Spinal cord (tissue), 9 donors: ENCODE measurements at regions not wholly inside any gene's neighbourhood (a gene's known extent, or its start where the extent isn't known, plus 50 kb on each side); places are given as distances from the start of the nearest gene placed in this dataset.

ENCODE experiments used
- DNase-seq, 6 donors: peaks; one replicate each; pipeline versions ENCODE4 v3.0.0 to v3.0.0-alpha.2; 2013 to 2015; ENCODE audit warnings: low spot score in 6 of 6, low read depth in 4 of 6
- H3K27ac ChIP-seq: one replicate; pipeline ENCODE4 v1.5.1; 2013; ENCODE audit warnings: low read depth, low read length, control low read depth
- H3K27me3 ChIP-seq: one replicate; pipeline ENCODE4 v1.6.1; 2013; ENCODE audit warnings: low read length; ENCODE audit not compliant: control insufficient read depth, insufficient read depth
- H3K36me3 ChIP-seq: one replicate; pipeline ENCODE4 v1.6.1; 2013; ENCODE audit warnings: low read length; ENCODE audit not compliant: control insufficient read depth, insufficient read depth
- H3K4me1 ChIP-seq: one replicate; pipeline ENCODE4 v1.6.1; 2013; ENCODE audit warnings: low read length; ENCODE audit not compliant: control insufficient read depth, insufficient read depth
- H3K4me3 ChIP-seq: one replicate; pipeline ENCODE4 v1.5.1; 2013; ENCODE audit warnings: low read depth, low read length, control low read depth
- H3K9me3 ChIP-seq: one replicate; pipeline ENCODE4 v1.6.1; 2013; ENCODE audit warnings: low read length; ENCODE audit not compliant: control insufficient read depth, insufficient read depth
- WGBS: methylation state at CpG from one replicate; pipeline ENCODE4 v1.1.5; 2013; ENCODE audit warnings: missing lambda C conversion rate; ENCODE audit not compliant: insufficient coverage; 5-methylcytosine and 5-hydroxymethylcytosine counted together
- donor health status: healthy.

GRCh38 chr2:106701203-106702022 lies 184.6 kb downstream of the ST6GAL2 start:
- Histone ChIP-seq H3K4me3 (no peak overlapping the region), H3K9me3 (no peaks in the 10 kb centered on the region), H3K27ac (no peak overlapping the region), H3K27me3 (no peaks in the 10 kb centered on the region), H3K4me1 (no peaks in the 10 kb centered on the region), H3K36me3 (no peaks in the 10 kb centered on the region)
- peak in 1 of 6 donors; percentile 34 for DNase-seq
- WGBS: no CpG with 5 or more reads among the region's 3 CpGs

- Histone ChIP-seq H3K27me3 (no peaks in the 10 kb centered on the region), H3K4me3 (no peak overlapping the region), H3K9me3 (no peaks in the 10 kb centered on the region), H3K27ac (no peak overlapping the region), H3K4me1 (no peaks in the 10 kb centered on the region), H3K36me3 (no peaks in the 10 kb centered on the region)
- DNase-seq: no peak
- WGBS: 60% methylated on average over 6 of the region's 6 CpGs
These were observed 182.8 kb downstream of the ST6GAL2 start for GRCh38 chr2:106703161-106703560.

DNA sequence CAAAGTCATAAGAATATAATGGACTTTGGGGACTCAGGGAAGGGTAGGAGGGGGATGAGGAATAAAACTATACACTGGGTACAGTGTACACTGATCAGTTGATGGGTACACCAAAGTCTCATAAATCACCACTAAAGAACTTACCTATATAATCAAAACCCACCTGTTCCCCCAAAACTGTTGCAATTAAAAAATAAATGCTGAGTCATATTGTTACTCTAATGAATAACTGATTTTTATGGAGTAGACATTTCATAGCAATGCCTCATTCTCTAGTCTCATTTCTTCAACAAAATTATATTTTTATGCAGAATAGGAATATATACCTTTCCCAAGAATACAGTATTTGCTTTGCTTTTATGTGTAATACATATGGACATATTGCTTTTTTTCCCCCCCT lies 181.2 kb downstream of the ST6GAL2 start:
- DNase-seq: no peak
- H3K4me1 ChIP-seq: no peaks in the 10 kb centered on the region
- H3K4me3 ChIP-seq: no peak overlapping the region
- H3K36me3 ChIP-seq: no peaks in the 10 kb centered on the region
- H3K9me3 ChIP-seq: no peaks in the 10 kb centered on the region
- H3K27me3 ChIP-seq: no peaks in the 10 kb centered on the region
- H3K27ac ChIP-seq: no peak overlapping the region

DNA sequence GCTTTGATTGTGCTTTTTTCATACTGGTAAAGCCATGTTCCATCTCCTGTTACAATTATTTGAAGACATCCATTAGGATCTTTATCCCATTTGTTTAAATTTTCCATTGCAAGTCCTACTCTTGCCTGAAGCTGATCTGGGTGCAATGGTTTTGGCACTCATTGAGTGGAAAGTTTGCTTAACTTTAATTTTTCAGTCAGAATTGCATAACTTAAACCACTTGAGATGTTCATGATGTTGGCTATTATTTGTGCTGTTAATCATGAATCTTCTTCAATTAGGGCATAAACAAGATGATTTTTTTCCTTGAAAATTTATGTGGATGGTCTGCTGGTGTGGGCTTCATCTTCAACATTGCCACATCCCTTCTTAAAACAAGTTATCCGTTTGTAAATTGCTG lies 180.1 kb downstream of the ST6GAL2 start:
- WGBS: no CpG with 5 or more reads among the region's 1 CpG
- no peak overlapping the region for H3K4me3 ChIP-seq
- H3K27me3 ChIP-seq: no peaks in the 10 kb centered on the region
- no peaks in the 10 kb centered on the region for H3K36me3 ChIP-seq
- H3K4me1 ChIP-seq: no peaks in the 10 kb centered on the region
- no peak overlapping the region for H3K27ac ChIP-seq
- DNase-seq: no peak
- H3K9me3 ChIP-seq: no peaks in the 10 kb centered on the region

DNA sequence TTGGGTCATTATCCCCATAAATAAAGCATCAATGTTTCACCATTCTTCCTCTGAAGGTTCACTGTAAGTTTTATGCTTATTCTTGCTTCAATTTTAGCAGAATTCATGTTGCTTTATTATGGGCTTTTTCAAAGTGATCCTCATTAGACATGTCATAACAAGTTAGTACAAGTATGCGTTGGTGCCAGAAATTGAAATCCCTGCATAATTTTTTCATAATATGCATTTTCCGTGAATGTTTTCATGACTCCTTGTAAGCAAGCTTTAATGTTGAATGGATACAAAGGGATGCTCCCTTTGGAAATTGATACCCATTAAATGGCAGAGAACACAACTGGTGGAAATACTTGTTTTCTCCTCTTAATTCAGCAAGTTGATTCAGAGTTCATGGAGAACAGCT lies 179.7 kb downstream of the ST6GAL2 start:
- no CpG with 5 or more reads among the region's 2 CpGs for WGBS
- Histone ChIP-seq H3K4me3 (no peak overlapping the region), H3K27ac (no peak overlapping the region), H3K36me3 (no peaks in the 10 kb centered on the region), H3K27me3 (no peaks in the 10 kb centered on the region), H3K9me3 (no peaks in the 10 kb centered on the region), H3K4me1 (no peaks in the 10 kb centered on the region)
- no peak for DNase-seq

- Histone ChIP-seq H3K27me3 (no peaks in the 10 kb centered on the region), H3K9me3 (peaks cover 4% of the 10 kb centered on the region), H3K36me3 (no peaks in the 10 kb centered on the region), H3K27ac (no peak overlapping the region), H3K4me3 (no peak overlapping the region), H3K4me1 (no peaks in the 10 kb centered on the region)
- DNase-seq: no peak
- WGBS: 7% methylated on average over 1 of the region's 1 CpG
These were observed 177.8 kb downstream of the ST6GAL2 start for GRCh38 chr2:106708209-106708608.

DNA sequence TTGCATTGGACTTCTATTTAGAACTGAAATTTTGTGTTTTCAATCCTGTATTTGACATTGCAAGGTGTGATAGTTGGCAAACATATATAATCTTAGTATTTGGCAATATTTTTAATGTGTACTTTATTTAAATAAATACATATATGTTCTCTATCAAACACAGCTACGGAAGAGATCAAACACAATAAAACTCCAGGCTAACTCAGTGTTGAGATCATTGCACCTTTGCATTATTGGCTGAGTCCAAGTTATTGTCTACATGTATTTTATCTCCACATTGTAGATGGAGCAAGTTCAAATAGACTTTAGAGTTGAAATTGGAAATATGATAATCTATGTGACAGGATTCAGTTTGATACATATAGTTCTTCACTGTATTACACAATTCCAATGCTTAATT lies 176.7 kb downstream of the ST6GAL2 start:
- Histone ChIP-seq H3K4me1 (no peaks in the 10 kb centered on the region), H3K36me3 (no peaks in the 10 kb centered on the region), H3K27ac (no peak overlapping the region), H3K4me3 (no peak overlapping the region), H3K9me3 (peaks cover 4% of the 10 kb centered on the region), H3K27me3 (no peaks in the 10 kb centered on the region)
- WGBS: no CpG with 5 or more reads among the region's 1 CpG
- no peak for DNase-seq

DNA sequence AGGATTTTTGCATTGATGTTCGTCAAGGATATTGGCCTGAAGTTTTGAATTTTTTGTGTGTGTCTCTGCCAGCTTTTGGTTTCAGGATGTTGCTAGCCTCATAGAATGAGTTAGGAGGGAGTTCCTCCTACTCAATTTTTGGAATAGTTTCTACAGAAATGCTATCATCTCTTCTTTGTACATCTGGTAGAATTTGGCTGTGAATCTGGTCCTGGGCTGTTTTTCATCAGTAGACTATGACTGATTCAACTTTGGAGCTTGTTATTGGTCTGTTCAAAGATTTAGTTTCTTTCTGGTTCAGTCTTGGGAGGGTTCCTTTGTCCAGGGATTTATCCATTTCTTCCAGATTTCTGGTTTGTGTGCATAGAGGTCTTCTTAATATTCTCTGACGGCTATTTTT lies 166.7 kb downstream of the ST6GAL2 start:
- no CpG with 5 or more reads among the region's 2 CpGs for WGBS
- no peak overlapping the region for H3K27ac ChIP-seq

DNA sequence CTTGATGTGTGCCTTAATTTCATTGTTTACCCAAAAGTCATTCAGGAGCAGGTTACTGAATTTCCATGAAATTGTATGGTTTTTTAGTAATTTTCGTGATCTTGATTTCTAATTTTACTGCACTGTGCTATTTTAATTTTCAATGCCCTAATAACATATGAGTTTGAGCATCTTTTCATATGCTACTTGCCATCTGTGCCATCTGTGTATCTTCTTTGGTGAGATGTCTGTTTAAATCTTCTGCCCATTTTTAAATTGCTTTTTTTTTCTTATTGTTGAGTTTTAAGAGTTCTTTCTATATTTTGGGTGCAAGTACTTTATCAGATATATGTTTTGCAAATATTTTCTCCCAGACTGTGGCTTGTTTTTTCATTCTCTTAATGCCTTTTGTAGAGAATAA lies 165.9 kb downstream of the ST6GAL2 start:
- no CpG with 5 or more reads among the region's 1 CpG for WGBS
- Histone ChIP-seq H3K4me1 (no peaks in the 10 kb centered on the region), H3K9me3 (no peaks in the 10 kb centered on the region), H3K27ac (no peak overlapping the region), H3K4me3 (no peak overlapping the region), H3K27me3 (no peaks in the 10 kb centered on the region), H3K36me3 (no peaks in the 10 kb centered on the region)
- DNase-seq: peak in 1 of 6 donors; percentile 63

More for the DNA sequence above, 166.7 kb downstream of the ST6GAL2 start:
- no peaks in the 10 kb centered on the region for H3K36me3 ChIP-seq
- no peaks in the 10 kb centered on the region for H3K4me1 ChIP-seq
- H3K4me3 ChIP-seq: no peak overlapping the region
- DNase-seq: no peak
- H3K9me3 ChIP-seq: no peaks in the 10 kb centered on the region
- no peaks in the 10 kb centered on the region for H3K27me3 ChIP-seq

DNA sequence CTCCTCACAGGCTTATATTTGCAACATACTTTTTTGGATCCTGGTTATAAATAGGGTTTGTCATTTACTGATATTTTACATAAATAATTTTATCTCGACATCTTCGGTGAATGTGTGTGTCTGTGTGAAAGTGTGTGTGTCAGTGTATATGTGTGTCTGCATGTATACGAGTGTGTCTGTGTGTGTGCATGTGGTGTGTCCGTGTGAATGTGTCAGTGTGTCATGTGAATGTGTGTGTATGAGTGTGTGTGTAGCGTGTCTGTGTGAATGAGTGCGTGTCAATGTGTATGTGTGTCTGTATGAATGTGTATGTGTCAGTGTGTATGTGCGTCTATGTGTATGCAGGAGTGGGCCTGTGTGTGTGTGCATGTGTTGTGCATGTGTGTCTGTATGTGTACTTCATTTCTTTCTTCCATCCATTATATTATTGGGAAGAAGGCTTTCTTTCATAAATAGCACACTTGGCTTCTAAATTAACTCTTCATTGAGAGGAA lies 161.6 kb downstream of the ST6GAL2 start:
- WGBS: 85% methylated on average over 5 of the region's 7 CpGs
- H3K9me3 ChIP-seq: no peaks in the 10 kb centered on the region

More for the DNA sequence above, 161.6 kb downstream of the ST6GAL2 start:
- Histone ChIP-seq H3K27me3 (no peaks in the 10 kb centered on the region), H3K4me3 (no peak overlapping the region), H3K36me3 (no peaks in the 10 kb centered on the region), H3K4me1 (no peaks in the 10 kb centered on the region), H3K27ac (no peak overlapping the region)
- DNase-seq: peak in 1 of 6 donors; percentile 10
